Cerebellar nuclear complex (tissue), 1 donor: ENCODE measurements at regions not wholly inside any gene's neighbourhood (a gene's known extent, or its start where the extent isn't known, plus 50 kb on each side); places are given as distances from the start of the nearest gene placed in this dataset.

Source experiments
- DNase-seq, 2 experiments: peaks; one replicate each; lab custom pipeline; 2025; lab: John Stamatoyannopoulos, UW

DNA sequence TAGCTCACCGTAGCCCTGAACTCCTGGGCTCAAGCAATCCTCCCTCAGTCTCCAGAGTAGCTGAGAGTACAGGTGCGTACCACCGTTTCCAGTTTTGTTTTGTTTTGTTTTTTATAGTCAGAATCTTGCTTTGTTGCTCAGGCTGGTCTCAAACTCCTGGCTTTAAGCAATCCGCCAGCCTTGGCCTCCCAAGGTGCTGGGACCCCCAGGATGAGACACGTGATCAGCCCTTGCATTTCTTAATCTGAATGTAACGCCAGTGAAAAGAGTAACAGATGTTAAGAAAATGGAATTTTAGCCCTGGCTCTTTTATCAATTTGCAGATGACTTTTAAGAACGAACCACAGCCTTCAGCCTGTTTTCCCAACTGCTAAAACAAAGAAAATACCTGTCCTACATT, 451.3 kb downstream of the SHQ1 start:
- no peak for DNase-seq

DNA sequence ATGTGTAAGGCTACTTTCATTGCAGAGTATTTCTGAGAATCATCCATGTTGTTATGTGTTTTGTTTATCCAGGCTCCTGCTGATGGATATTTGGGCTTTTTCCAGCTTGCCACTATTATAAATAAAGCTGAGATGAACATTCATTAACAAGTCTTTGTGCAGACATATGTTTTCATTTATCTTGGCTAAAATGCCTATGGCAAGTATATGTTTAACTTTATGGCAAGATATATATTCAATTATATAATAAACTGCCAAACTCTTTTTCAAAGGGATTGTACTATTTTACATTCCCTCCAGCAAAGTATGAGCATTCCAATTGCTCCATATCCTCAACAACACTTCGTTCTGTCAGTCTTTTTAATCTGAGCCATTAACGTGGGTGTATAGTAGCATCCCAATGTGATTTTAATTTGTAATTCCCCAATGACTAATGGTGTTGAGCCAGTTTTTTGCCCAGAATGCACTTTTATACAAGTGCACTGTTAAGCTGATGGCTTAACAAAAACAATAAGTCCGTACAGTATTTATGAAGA, 452.4 kb downstream of the SHQ1 start:
- no peak for DNase-seq

DNA sequence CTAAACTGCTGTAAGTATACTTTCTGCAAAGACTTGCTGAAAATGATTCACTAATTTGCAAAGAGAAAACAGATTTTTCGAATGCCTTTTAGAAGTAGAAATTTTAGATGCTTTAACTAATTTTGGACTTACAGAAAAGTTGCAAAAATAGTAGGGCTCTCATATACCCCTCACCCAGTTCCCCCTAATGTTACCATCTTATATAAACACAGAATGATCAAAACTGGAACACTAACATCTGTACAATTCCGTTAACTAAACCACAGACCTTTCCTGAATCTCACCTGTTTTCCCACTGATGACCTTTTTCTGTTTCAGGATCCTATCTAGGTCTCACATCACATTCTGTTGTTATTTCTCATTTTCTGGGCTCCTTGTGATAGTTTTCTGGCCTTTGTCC, 454.8 kb downstream of the SHQ1 start:
- no peak for DNase-seq

DNA sequence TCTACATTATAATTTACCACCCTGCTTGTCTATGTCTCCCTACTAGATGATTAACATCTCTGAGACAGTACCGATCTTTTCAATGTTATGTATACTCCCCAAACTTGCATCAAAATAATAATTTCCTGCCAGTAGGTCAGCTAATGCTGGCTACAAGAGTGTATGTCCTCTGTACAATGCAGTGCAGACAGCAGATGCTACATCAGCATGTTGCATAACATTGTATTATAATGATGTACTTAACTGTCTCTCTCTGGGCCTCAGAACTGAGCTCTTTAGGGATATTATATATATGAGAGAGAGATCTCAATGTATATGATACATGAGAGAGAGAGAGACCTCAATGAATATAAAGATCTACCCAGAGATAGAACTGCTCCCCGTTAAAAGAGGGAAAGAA, 456.6 kb downstream of the SHQ1 start:
- no peak for DNase-seq

DNA sequence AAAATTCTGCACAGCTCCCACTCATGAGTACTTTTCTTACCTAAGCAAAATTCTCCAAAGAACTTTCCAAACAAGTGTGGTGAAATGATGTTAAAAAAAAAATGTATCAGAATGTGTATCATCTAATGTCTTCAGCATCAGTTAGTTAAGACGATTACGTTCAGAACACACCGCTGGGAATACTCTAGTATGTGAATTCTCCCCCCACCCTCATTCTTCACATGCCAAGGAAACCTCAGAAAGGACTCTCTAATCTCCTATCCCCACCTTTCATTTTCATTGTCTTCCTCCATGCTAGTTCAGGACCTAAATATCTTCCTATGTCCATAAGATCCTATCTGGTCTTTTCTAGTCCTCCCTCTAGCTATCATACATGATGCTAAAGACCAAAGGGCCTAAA, 457.4 kb downstream of the SHQ1 start:
- no peak for DNase-seq

DNA sequence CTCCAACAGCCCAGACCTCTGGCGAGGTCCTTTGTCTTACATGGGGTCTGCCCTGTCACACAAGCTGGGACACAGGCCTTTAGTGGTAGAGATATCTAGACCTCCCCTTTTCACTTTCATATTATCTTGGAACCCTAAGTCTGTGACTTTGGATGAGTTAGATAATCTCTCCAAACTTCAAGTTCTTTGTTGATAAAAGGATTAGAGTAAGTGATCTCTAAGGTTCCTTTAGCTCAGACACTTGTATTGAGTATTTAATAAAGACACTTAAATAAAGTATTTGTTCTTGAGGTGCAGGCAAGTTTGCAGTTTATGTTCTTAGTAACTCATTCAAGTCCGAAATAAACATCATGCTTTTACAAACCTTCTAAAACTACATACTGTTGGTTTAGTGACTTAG, 459.6 kb downstream of the SHQ1 start:
- DNase-seq: no peak

DNA sequence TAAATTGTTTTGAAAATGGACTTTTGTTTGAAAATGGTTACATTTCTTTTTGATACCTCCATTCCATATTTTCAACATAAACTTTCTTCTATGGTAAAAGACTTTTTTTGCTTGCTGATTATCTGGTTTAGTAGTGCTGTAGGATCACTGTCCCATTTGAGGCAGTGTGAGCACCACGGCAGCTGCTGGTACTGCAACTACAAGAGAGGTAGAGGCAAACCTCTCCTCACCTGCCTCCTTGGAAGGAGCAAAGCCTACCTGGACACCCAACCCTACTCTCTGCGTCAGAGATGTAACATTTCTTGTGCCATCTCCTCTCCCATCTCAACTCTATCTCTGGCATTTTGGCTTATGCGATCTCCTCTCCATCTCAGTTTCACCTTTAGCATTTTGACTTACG, 460.1 kb downstream of the SHQ1 start:
- no peak for DNase-seq

DNA sequence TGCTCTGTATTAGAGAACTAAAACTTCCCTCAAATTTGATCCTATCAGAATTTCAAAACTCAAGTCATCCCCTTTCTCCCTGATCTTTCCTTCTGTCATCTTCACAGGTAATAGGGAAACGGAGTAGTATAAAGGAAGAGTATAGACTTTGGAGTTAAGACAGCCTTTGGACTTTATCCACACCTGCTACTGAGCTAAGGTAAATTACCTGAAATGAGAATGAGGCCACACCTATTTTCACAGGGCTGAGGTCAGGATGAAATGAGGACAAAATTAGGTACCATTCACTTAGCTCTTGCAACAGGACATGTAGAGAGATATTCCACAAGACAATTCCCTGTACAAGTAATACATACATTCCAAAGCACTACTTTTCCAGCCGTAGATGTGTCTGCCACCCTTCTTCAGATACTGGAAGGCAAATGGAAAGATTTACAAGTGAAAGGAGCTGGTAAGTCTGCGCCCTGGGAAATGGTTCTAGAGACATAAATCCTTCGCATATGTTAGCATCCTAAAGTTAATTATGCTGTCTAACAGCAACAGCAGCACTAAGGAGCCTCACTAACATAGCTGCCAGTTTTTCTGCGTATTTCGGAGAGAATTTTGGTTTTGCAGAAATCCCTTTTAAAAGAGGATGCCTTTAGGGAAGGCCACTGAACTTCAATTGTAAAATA, 461.8 kb downstream of the SHQ1 start:
- DNase-seq: no peak

DNA sequence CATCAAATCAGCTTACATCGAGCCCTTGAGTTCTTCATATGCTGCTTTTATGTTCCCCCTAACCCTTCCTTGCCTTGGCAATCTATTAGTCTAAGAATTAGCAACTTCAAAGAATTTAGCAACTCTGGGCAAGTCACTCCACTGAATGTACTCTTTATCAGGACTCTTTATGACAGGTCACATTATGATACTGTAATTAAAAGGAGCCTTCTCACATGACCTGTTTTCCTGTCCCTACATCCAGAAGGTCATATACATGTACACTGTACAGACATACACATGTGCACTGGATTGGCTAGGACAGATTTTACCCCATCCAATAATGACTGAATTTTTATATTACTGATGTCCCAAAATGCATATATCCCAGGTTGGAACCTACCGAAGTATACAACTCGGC, 463.1 kb downstream of the SHQ1 start:
- DNase-seq: no peak

DNA sequence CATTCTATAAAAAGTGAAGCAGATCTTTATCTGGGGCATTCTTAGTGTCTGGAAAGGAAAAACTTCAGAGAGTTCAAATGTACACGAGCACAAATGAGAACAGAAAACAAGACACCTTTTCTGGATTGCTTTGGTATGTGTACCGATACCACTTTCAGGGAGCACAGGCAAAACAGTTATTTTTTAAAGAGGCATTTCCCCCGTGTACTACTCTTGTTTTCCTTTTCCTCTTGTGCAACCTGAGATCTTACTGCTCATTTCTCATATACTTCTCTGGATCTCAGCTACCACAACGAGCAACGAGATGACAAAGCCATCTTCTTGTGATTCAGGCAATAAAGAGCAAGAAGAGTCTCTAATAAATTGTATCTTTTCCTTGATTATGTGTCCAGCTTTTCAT, 463.6 kb downstream of the SHQ1 start:
- no peak for DNase-seq

DNA sequence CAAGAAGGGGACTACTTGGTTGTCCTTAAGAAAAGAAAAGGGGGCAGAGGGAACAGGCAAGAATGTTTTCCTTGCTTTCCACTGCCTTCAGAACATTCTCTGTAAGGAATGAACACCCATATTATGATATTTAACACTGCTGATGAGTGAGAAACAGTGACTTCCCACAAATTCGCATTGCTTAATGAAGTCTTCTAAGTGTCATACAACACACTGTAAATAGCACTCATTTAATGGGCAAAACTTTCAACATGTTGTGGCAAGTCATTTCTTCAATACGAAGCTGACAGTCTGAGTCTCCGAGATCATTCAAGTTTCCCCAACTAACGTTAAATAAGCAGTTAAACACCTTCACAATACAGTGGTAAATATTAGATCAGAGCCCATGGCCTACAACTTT, 464.4 kb downstream of the SHQ1 start:
- DNase-seq: no peak

DNA sequence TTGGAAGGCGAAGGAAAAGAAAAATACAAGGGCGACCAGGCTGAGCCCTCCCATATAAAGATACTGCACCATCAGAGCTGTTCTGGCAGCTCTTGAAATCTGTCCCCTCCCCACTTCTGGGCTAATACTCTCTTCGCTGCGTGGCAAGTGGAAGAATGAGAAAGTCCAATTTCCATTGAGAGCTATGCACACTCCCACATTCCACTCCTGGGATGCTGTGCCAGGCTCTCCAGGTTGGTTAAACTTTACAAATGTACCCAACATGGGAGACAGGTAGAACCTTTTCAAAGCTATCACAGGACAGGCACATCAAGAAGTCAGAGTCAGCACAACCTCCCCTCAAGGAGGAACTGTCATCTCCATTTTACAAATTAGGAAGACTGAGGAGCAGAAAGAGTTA, 465.0 kb downstream of the SHQ1 start:
- DNase-seq: no peak

DNA sequence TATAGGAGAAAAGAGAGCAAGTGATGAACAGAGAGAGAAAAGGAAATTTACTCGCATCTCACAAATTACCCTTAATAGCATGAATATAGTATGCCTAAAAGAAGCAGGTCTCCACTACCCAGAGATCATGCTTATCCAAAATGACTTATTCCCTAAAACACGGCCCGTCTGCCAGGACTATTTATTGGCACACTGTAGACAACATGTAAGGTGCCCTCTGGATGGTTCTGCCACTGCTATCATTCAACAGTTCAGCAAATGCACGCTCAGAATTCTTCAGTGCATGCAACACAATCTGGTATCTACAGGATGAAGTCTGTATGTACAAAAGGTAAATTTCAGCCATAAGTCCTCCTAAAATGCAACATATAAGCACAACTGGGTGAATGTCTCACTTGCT, 465.8 kb downstream of the SHQ1 start:
- no peak for DNase-seq

DNA sequence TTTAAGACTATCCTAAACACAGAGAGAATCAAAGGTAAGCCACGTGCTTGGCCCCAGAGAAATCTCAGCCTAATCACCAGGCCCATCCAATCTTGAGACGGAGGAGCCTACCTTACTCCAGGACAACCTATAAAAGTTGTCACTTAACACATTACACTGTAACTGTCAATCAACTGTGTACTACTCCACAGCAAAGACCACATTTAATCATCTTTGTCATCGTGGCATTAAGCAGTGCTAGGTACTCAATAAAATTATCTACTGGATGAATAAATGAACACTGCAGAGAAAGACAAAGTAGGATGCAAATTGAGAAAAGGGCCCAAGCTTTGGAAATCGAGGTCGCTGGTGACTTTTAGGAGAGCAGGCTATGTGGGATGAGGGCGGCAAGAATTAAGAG, 466.7 kb downstream of the SHQ1 start:
- no peak for DNase-seq

DNA sequence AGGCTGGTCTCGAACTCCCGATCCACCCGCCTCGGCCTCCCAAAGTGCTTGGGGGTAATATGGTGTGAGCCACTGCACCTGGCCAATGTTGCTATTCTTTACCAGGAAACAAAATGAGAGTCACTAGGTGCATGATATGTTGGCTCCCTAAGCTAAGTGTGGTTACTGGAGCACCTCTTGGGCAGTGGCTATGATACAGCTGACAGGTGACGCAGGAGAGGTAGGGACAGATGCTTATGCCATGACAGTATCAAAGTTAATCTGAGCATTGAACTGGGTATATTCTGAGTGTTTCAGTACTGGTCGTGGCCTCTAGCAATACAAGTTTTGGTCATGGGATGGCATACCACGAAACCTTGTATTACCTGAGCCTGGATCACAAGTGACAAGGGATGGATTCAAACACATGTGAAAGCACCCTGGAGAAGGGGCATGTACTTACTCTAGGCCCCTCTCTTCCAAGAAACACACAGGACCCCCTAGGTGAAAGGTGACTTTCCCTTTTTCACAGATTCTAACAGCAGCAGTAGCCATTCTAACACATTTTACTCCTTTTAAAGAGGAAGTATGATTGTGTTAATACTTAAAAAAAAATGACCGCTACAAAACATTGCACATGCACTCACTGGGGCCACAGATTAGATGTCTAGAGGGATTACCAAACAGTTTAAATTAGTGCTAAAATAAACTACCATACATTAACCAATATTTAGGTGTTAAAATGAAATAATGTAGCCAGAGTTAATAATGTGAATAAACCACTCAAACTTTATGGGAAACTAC, 467.3 kb downstream of the SHQ1 start:
- no peak for DNase-seq

DNA sequence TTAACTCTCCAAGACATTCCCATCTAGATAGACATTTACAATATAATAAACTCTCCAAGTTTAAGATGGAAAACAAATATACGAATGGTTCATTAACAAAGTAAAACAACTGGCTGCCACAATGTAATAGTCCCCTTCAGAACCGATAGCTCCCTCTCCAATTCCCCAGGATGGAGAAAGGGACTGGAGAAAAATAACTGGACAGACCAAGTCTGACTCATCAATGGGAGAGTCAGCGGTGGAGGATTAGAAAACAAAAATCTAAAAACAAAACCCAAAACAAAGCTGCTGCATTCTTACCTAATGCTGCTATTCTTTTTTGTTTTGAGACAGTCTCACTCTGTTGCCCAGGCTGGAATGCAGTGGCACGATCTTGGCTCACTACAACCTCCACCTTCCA, 468.1 kb downstream of the SHQ1 start:
- DNase-seq: no peak

DNA sequence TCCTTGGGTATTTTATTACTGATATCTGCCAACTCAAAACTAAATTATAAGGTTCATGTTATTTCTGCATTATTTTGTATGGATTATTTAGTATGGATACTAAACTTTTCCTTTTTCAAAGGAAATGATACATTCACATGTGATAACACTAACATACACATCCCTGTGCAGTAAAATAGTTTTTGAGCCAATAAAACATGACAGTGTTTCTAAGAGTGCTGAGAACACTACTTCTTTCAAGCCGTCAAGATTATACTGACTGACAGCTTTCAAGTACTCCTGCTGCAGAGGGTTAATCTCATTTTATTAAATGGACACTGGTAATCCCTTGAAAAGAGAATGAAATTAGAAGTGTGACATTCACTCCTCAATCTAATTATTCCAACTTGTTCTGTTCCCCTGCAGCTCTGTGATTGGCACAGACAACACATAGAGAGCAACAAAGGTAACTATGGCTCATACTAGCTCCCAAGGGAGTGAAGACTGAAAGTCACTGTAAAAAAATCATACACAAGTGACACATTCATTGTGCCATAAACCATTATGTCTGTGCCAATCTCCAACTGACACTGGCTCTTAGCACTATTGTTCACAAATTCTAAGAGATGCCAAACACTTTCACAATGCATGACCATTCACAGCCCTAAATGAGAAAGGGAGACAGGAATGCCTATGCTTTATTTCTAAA, 468.6 kb downstream of the SHQ1 start:
- no peak for DNase-seq

DNA sequence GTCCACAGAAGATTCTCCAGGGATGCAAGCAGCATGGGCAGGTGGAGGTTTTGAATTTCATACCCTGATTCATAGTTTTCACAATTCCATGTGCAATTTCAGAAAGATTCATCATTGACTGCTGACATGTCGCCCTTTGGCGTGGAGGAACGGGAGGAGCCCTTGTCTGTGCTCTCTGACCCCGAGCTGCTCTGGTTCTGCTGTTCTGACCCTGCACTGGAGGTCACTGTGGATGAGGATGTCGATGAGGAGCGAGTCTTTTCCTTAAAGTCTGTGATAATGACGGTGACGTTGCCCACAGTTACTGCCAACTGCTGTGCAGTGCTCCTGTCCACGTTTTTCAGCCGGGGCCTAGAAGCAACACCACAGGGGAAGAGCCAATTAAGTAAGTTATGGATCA, 470.0 kb downstream of the SHQ1 start:
- DNase-seq: no peak

DNA sequence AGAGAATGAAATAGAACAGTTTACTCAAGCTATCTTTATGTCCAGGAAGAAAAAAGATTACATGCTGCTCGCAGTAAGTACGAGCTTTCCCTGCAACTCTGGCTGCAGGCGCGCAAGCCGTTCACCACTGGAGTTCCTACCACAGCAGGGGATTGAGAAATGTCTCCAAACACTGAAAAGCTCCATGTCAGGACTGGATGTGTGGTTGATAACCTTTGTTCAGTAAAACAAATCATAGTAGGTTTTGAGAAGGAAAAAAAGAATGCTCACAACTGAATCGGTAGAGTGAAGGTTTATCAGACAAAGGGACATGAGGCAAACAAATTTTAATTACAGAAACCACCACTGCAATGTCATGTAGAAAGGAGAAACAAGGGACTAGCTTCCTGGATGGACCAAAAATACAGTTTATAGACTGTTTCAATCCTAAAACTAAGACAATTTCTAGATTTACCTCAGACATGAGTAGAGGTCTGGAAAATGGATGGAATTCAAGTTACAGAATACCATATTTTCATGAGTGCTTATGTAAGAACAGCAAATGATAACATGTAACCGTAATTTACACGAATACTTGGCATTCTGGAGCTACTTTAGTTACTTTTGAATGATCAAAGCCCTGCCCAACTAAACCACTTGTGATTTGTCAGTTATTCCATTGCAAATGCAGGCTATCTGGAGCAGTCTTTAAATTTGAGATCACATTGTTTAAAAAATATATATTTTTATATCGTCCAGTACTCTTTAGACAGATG, 471.1 kb downstream of the SHQ1 start:
- DNase-seq: no peak

DNA sequence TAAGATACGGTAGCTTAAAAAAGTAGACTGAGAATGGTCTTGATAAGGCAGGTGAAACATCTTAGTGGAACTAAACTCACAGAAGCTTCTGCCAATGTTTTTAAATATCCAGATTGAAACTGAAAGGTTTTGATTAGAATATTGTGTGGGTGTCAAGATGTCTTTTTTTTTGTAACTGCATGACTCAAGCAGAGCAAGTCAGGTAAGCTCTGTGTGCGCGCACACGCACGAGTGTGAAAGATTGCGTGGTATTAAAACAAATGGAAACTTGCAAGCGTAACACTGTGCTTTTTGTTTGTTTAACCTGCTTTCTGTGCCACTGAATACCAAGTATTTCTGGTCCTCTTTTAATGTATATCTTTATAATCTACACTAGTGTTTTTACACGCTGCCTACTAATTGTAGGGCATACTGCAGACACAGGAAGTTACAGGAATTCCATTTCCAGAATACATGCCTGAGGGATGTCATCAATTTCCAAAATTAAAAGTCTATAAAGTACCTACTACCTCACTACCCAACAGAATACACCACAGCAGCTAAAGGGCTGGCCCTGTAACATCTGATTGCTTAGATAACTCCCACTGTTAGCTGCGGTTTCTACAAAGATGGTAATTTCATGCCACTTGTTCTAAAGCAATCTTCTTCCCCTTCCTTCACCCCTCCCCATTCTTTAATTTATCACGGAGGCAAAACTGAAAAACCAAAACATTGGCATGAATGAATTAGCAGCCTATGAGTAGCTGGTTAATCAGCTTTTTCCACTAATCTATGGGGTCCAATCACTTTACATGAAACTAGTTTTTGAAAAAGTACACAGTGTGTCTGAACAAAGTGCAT, 472.8 kb downstream of the SHQ1 start:
- no peak for DNase-seq

DNA sequence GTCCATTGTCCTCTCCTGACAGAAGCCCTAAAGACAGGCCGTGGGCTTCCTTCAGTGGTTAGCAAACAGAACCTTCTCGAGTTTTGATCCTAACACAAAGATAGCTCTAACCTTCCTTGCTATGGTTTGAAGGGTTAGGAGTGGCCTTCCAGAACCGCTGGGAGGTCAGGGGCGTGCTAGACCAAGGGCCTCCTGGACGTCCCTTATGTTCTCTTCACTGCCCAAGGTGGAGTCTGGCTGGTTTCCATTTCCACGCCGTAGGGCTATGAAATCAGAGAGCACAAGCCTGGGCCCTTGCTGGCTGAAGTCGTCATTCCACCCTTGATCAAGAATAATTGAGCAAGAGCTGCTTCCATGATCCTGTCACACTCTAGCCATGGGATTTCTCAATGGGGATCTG, 475.1 kb downstream of the SHQ1 start:
- DNase-seq: no peak
